ENCODE measurements at regions not wholly inside any gene's neighbourhood (a gene's known extent, or its start where the extent isn't known, plus 50 kb on each side); places are given as distances from the start of the nearest gene placed in this dataset.

- DNase-seq = no peak
Measured at GRCh38 chr18:39753178-39753577, 2187.6 kb upstream of the CELF4 start.

GRCh38 chr18:39752351-39752750, 2186.8 kb upstream of the CELF4 start:
- no peak for DNase-seq

- DNase-seq = no peak
Measured at GRCh38 chr18:39751921-39752320, 2186.3 kb upstream of the CELF4 start.

GRCh38 chr18:39751161-39751560, 2185.6 kb upstream of the CELF4 start:
- no peak for DNase-seq

- no peak for DNase-seq
Measured at GRCh38 chr18:39749154-39749553, 2183.6 kb upstream of the CELF4 start.

- DNase-seq = no peak
Measured at GRCh38 chr18:39748727-39749126, 2183.1 kb upstream of the CELF4 start.

GRCh38 chr18:39746201-39746600, 2180.6 kb upstream of the CELF4 start:
- DNase-seq = no peak

- DNase-seq = no peak
Measured at GRCh38 chr18:39743463-39743862, 2177.9 kb upstream of the CELF4 start.

GRCh38 chr18:39741755-39742466, 2176.3 kb upstream of the CELF4 start:
- DNase-seq = peak; percentile 19 to 62

- DNase-seq = no peak
Measured at GRCh38 chr18:39737869-39738268, 2172.3 kb upstream of the CELF4 start.

- no peak for DNase-seq
Measured at GRCh38 chr18:39732918-39733317, 2167.3 kb upstream of the CELF4 start.

GRCh38 chr18:39730606-39731005, 2165.0 kb upstream of the CELF4 start:
- no peak for DNase-seq

GRCh38 chr18:39724652-39725051, 2159.1 kb upstream of the CELF4 start:
- DNase-seq = no peak

GRCh38 chr18:39721712-39722111, 2156.1 kb upstream of the CELF4 start:
- DNase-seq = no peak

- DNase-seq = no peak
Measured at GRCh38 chr18:39713961-39714360, 2148.4 kb upstream of the CELF4 start.

- DNase-seq = no peak
Measured at GRCh38 chr18:39711701-39712100, 2146.1 kb upstream of the CELF4 start.

GRCh38 chr18:39705362-39705761, 2139.8 kb upstream of the CELF4 start:
- DNase-seq = peak in 1 of 2 experiments; percentile 17

- no peak for DNase-seq
Measured at GRCh38 chr18:39702888-39703287, 2137.3 kb upstream of the CELF4 start.

GRCh38 chr18:39701839-39702238, 2136.2 kb upstream of the CELF4 start:
- DNase-seq = no peak

GRCh38 chr18:39701055-39701783, 2135.6 kb upstream of the CELF4 start:
- DNase-seq = no peak

- DNase-seq = no peak
Measured at GRCh38 chr18:39699340-39699964, 2133.9 kb upstream of the CELF4 start.

- no peak for DNase-seq
Measured at GRCh38 chr18:39698436-39698835, 2132.8 kb upstream of the CELF4 start.

- DNase-seq = no peak
Measured at GRCh38 chr18:39693359-39693758, 2127.8 kb upstream of the CELF4 start.

- no peak for DNase-seq
Measured at GRCh38 chr18:39692367-39693015, 2126.9 kb upstream of the CELF4 start.

All from NCI-H187 (cell line).